ENCODE measurements at regions not wholly inside any gene's neighbourhood (a gene's known extent, or its start where the extent isn't known, plus 50 kb on each side); places are given as distances from the start of the nearest gene placed in this dataset.

DNA sequence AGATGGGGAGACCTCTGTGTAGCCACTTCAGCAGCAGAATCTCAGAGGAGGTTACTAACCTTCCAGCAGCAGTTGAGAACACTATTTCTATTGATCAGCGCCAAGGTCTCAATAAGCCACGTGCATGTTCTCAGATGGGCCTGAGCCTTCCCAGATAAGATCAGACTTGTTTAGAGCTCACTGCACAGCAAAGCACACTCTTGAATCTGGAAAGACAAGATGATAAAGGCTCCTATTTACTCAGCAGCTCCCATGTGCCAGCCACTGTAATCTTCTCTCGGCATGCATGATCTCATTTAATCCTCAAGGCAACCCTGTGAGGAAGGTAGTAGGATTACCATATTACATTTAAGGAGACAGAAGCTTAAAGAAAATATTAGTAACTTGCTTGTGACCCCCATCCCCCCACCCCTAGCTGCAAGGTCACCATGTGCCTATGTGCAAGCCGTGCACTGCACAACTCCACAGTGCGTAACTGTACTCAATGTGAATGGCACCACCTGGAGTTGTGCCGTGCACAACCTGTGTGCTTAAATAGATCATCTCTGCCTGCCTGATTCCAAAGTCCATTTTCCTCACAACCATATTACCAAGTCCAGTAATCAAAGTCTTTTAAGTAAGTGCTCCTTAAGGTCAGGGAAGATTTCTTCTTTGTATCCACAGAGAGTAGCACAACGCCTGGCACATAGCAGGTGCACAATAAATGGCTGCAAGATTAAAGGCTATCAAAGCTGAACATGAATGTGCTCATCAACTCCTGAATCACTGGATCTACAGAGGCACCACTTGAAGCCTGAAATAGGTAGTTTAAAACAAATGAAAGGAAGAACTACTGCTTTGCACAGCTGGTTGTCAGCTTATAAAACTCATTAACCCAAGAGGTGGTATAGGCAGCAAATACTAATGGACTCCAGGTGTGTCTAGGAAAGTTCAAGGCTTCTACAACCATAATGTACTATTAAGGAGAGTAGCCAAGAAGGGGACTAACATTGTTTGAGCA, 293.8 kb downstream of the BUD13 start:
- Mint-ChIP-seq H3K27ac (no peak overlapping the region), H3K4me1 (no peaks in the 10 kb centered on the region), H3K9me3 (no peaks in the 10 kb centered on the region), H3K4me3 (no peak overlapping the region), H3K27me3 (peaks cover 3% of the 10 kb centered on the region), H3K36me3 (ENCODE audit: low read depth) (no peaks in the 10 kb centered on the region)
- ChIA-PET POLR2A (no interaction called here), CTCF (no interaction called here)
- DNase-seq, result no peak

DNA sequence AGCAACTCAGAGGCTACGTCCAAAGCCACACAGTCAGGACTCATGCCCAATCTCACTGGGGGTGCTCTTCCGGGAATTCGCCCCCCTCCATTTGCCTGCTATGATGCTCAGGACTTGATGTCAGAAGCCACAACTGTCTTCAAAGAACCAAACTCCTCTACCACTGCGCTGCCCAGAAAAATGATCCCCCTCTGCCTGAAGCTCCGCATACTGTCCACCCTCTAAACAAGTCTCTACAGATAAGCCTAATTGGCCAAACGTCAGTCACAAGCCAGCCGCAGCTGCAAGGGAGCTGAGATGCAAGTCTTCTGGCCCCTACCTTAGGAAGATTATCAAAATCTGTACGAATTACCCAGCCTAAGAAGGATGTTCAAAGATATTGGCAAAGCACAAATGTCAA, 294.6 kb downstream of the BUD13 start:
- no peak overlapping the region for H3K27ac Mint-ChIP-seq
- no peaks in the 10 kb centered on the region for H3K36me3 Mint-ChIP-seq (ENCODE audit: low read depth)
- POLR2A ChIA-PET, result no interaction called here
- H3K9me3 Mint-ChIP-seq, result no peaks in the 10 kb centered on the region
- no peak overlapping the region for H3K4me3 Mint-ChIP-seq
- no peak for DNase-seq
- peaks cover 4% of the 10 kb centered on the region for H3K27me3 Mint-ChIP-seq
- CTCF ChIA-PET, result no interaction called here
- H3K4me1 Mint-ChIP-seq, result no peaks in the 10 kb centered on the region

DNA sequence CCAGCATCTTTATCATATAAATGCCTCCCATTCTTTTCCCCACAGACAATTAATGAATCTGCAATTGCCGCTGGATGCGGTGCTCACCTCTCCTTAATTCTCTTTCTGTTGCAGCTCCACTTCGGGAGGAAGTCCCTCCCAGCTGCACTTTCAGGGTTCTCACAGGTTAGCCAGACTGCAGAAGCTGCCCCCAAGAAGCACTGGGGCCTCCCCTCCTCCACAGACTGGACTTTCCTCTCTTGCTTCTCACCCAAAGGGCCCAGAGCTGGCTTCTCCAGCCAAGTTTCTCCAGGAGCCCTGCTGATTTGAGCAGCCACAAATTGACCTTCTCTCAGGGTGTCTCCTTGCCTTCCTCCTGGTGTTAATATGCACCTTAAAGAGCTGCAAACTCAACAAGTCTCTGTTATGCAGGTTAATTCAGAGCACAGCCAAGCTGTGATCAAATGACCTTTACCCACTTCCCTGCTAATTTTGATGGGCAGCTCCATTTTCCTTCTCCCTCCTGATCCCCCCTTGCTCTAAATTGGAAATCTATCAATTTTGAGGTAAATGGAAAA, 298.9 kb downstream of the BUD13 start:
- DNase-seq, result no peak
- peaks cover 9% of the 10 kb centered on the region for H3K27me3 Mint-ChIP-seq
- POLR2A ChIA-PET, result no interaction called here
- no peak overlapping the region for H3K27ac Mint-ChIP-seq
- no peaks in the 10 kb centered on the region for H3K36me3 Mint-ChIP-seq (ENCODE audit: low read depth)
- H3K9me3 Mint-ChIP-seq, result no peaks in the 10 kb centered on the region
- H3K4me3 Mint-ChIP-seq, result no peak overlapping the region
- CTCF ChIA-PET, result no interaction called here
- no peaks in the 10 kb centered on the region for H3K4me1 Mint-ChIP-seq

DNA sequence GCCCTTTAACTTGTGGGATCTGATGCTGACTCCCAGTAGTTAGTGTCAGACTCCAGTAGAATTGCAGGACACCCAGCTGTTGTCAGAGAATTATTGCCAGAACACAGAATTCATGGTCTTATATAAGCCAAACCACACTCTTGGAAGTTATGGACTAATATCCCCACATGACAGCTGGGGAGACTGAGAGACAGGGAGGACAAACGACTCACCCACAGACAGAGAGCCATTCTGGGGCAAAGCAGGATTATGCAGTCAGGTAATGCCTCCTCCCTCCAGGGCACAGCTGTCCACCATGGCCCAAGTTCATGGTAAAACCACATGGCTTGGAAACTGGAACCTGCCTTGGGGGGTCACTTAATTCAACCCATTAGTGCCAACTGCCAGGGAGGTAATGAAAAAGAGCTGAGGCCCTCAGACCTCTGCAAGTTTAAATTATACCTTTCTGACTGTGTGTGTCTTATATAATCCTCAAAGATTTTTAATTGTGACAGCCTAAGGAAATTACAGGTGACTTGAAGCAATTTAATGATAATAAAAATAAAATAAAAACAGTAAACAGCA, 299.5 kb downstream of the BUD13 start:
- CTCF ChIA-PET, result no interaction called here
- POLR2A ChIA-PET, result no interaction called here
- H3K4me3 Mint-ChIP-seq, result no peak overlapping the region

DNA sequence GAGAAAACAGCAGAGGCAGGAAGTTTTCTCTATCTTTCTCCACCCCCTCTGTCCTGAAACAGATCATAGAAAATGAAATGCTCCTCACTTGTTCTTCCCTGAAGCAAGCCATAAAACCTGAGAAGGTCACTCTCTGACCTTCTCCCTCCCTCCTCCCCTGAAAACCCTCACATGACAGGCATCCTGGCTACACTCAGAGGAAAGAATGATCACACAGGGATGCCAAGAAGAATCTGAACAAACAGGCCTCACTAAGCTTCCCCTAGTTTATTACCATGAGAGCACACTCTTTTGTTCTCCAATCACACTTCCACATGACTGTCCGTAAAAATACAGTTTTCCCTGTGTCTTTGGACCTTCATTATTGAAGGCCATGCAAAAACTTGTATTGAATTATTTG, 300.1 kb downstream of the BUD13 start:
- no peak for DNase-seq
- no peaks in the 10 kb centered on the region for H3K4me1 Mint-ChIP-seq
- H3K9me3 Mint-ChIP-seq, result no peaks in the 10 kb centered on the region
- CTCF ChIA-PET, result no interaction called here
- POLR2A ChIA-PET, result no interaction called here
- no peak overlapping the region for H3K4me3 Mint-ChIP-seq
- H3K27ac Mint-ChIP-seq, result no peak overlapping the region
- H3K27me3 Mint-ChIP-seq, result peaks cover 9% of the 10 kb centered on the region
- no peaks in the 10 kb centered on the region for H3K36me3 Mint-ChIP-seq (ENCODE audit: low read depth)

More for the DNA sequence above, 299.5 kb downstream of the BUD13 start:
- Mint-ChIP-seq H3K27me3 (peaks cover 9% of the 10 kb centered on the region), H3K4me1 (no peaks in the 10 kb centered on the region), H3K27ac (no peak overlapping the region), H3K36me3 (ENCODE audit: low read depth) (no peaks in the 10 kb centered on the region), H3K9me3 (no peaks in the 10 kb centered on the region)
- no peak for DNase-seq

DNA sequence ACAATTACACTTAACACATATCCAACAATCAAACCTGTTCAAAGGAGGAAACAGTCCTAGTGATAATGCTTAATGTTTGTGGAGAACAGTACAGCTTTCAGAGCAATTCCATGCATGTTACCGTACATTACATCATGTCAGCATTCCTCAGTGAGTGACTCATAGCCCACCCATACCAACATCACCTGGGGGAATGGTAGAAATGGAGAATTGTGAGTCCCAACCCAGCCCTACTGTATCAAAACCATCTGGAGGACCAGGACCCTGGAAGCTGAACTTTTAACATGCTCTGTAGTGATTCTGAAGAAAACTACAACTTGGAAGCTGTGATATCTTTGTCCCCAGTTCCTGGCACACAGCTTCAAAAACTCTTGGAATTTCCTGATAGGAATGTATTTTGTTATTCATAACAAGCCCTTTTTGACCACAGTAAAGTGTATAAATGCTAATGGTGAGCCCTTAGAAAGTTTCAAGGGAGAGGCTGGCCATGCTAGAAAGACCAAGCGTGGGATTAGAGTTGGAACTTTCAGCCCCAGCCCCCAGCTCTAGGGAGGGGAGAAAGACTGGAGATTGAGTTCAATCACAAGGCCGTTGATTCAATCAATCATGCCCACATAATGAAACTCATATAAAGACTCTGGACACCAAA, 301.1 kb downstream of the BUD13 start:
- Mint-ChIP-seq H3K9me3 (no peaks in the 10 kb centered on the region), H3K36me3 (ENCODE audit: low read depth) (no peaks in the 10 kb centered on the region), H3K4me1 (no peaks in the 10 kb centered on the region), H3K27ac (no peak overlapping the region), H3K27me3 (peaks cover 9% of the 10 kb centered on the region), H3K4me3 (no peak overlapping the region)
- CTCF ChIA-PET, result no interaction called here
- no peak for DNase-seq
- POLR2A ChIA-PET, result no interaction called here

DNA sequence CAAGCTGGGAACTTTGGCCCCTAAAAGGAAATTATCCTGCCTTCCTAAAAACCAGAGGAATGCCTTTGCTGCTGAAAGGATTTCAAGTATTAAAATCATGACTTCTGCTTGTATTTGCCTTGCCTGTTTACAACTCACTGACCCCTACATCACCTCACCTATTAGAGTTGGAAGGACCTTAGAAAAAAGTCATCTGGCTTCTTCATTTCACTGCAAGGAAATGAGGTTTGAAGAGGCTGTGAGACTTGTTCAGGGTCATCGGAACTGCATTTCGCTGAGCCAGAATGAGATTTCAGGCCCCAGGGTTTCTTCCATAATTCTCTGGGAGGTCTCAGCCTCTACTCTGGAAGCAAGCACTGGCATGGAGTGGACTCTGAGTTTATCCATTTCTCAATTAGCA, 304.1 kb downstream of the BUD13 start:
- peaks cover 10% of the 10 kb centered on the region for H3K27me3 Mint-ChIP-seq
- H3K4me1 Mint-ChIP-seq, result no peaks in the 10 kb centered on the region
- no peaks in the 10 kb centered on the region for H3K36me3 Mint-ChIP-seq (ENCODE audit: low read depth)
- H3K4me3 Mint-ChIP-seq, result no peak overlapping the region
- no peaks in the 10 kb centered on the region for H3K9me3 Mint-ChIP-seq
- ChIA-PET CTCF (no interaction called here), POLR2A (no interaction called here)
- H3K27ac Mint-ChIP-seq, result no peak overlapping the region
- DNase-seq, result no peak

DNA sequence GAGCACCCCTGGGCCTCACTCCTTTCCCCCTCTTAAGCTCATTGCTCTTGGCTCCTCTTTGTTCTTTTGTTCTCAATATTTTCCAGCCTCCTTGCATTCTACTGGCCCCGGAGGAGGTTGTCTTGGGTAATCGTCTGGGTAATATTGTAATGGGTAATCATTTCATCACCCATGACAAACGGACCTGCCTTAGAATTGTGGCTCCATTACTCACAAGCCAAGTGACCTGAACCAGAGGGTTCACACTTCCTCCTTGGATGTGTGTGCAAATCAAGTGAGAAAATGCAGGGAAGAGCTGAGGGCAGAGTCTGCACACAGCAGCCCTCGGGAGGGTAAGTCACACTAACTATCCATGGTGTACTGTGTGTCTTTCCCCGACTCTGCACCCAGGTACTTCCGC, 305.0 kb downstream of the BUD13 start:
- ChIA-PET POLR2A (no interaction called here), CTCF (no interaction called here)
- Mint-ChIP-seq H3K4me1 (no peaks in the 10 kb centered on the region), H3K9me3 (no peaks in the 10 kb centered on the region), H3K36me3 (ENCODE audit: low read depth) (no peaks in the 10 kb centered on the region), H3K4me3 (no peak overlapping the region), H3K27ac (no peak overlapping the region), H3K27me3 (peaks cover 10% of the 10 kb centered on the region)
- DNase-seq, result no peak

DNA sequence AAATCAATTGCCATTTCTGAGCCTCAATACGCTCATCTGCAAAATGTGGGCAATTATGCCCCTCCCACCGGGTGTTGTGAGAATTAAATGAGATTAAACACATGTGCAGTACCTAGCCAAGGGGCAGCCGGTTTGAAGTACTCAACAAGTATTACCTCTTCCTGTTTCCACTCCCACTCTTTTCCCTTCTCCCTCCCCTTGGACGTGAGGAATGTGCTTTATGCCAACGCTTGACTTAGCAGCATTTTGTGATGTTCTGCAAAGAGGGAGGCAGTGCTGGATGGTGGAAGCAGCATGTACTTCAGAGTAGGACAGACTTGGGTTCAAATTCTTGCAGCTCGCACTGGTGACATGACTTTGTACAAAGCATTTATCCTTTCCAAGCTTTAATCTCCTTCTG, 306.0 kb downstream of the BUD13 start:
- Mint-ChIP-seq H3K4me1 (no peaks in the 10 kb centered on the region), H3K4me3 (no peak overlapping the region), H3K27ac (no peak overlapping the region), H3K27me3 (peaks cover 4% of the 10 kb centered on the region), H3K9me3 (no peaks in the 10 kb centered on the region), H3K36me3 (ENCODE audit: low read depth) (no peaks in the 10 kb centered on the region)
- no peak for DNase-seq
- POLR2A ChIA-PET, result no interaction called here
- CTCF ChIA-PET, result no interaction called here

DNA sequence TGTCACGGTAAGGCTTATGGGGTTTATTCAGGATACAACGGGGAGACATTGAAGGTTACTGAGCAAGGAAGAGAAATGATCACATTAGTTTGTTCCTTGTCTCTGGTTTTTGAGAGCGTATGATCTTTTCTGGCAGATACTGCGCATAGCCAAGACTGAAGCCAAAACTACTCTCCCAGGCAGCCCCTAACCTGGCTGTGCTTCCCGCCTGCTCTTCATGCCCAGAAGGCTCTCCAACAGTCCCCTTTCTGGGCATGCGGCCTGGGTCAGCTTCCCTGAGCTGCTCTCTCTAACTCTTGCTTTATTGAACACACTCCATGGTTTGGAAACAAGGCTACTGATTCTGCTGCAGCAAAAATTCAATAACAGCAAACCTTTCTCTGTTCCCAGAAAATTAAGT, 306.6 kb downstream of the BUD13 start:
- Mint-ChIP-seq H3K4me1 (no peaks in the 10 kb centered on the region), H3K27me3 (peaks cover 4% of the 10 kb centered on the region), H3K27ac (no peak overlapping the region), H3K36me3 (ENCODE audit: low read depth) (no peaks in the 10 kb centered on the region), H3K9me3 (no peaks in the 10 kb centered on the region), H3K4me3 (no peak overlapping the region)
- no peak for DNase-seq
- ChIA-PET CTCF (no interaction called here), POLR2A (no interaction called here)

DNA sequence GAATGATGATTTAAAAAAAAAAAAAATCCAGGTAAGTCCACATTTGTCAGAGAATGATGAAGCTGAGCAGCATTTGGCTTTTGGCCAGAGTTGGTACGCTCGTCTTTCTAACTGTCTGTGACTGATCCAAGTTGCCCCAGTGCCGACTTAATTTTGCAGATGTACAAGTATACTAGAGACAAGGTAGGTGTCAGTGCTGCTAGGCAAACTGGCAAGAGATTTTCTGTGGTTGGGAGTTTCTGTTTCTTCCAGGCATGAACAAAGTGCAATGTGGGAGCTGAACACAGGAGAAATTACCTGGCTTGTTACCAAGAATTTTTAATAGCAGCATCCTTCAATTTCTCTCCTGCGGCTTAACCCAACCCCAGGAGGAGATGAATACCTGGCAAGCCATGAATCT, 307.7 kb downstream of the BUD13 start:
- Mint-ChIP-seq H3K4me1 (no peaks in the 10 kb centered on the region), H3K27ac (no peak overlapping the region), H3K9me3 (no peaks in the 10 kb centered on the region), H3K4me3 (no peak overlapping the region), H3K36me3 (ENCODE audit: low read depth) (no peaks in the 10 kb centered on the region), H3K27me3 (peaks cover 4% of the 10 kb centered on the region)
- POLR2A ChIA-PET, result no interaction called here
- CTCF ChIA-PET, result interaction anchor here (1.9 kb wide), 1 partner anchor 10 kb away, joined by 4 read pairs; no protein-coding TSS in a partner anchor
- no peak for DNase-seq

DNA sequence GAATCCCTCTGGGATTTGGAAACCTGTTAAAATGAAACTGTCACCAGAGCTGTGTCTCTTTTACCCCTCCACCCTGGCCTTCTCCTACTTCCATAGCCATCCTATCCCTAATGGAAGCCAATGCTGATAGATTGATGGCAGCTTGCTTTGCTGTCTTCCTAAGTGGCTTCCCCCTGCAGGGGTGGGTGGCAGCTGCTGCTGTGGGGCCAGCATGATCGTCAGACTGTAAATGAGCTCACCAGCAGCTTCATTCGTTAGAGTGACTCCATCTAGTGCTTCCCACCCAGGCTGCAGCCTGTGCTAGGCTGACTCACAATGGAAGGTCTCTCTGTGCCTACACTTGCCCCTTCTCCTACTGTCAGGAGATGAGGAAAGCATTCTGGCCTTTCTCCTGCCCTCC, 311.0 kb downstream of the BUD13 start:
- Mint-ChIP-seq H3K4me1 (no peaks in the 10 kb centered on the region), H3K4me3 (no peak overlapping the region), H3K27me3 (peaks cover 14% of the 10 kb centered on the region), H3K27ac (no peak overlapping the region), H3K36me3 (ENCODE audit: low read depth) (no peaks in the 10 kb centered on the region), H3K9me3 (no peaks in the 10 kb centered on the region)
- ChIA-PET CTCF (interaction anchor here (0.6 kb wide), 1 partner anchor 222 kb away, joined by 3 read pairs; no protein-coding TSS in a partner anchor), POLR2A (no interaction called here)
- DNase-seq, result no peak

DNA sequence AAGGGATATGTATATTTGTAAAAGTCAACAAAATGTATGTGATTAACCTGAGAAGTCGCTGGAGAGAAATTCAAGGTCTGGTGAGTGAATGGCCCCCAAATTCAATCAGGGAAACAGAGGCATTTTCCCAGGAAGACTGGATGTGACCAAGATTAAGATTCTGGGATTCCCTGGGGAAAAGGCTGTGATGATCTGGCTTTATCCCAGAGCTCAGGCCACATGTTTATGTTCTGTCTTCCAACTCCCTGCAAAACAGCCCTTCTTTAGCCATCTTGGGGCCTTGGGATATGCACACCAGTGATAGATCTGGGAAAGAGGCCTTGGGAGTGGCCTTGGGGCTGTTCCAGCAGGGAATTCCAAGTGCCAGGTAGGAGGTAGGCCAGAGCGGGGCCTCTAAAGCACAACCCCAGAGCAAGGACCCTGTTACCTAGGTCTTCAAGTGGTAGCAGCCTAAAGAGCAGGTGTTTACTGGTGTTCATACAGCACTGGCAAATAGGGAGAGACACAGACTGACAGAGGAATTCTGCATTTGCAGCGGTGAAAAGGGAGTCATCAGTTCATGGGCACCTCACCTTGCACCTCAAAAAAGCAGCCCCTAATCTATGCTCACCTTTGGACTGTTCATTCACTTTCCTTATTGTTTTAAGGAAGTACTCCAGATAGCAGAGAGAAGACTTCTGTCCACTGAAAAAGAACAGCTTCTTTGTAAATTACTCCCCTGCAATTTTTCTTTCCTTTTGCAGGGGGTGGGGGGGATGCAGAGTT, 312.4 kb downstream of the BUD13 start:
- no peak overlapping the region for H3K27ac Mint-ChIP-seq

More for the DNA sequence above, 312.4 kb downstream of the BUD13 start:
- POLR2A ChIA-PET, result no interaction called here
- no peaks in the 10 kb centered on the region for H3K4me1 Mint-ChIP-seq
- CTCF ChIA-PET, result no interaction called here
- peaks cover 9% of the 10 kb centered on the region for H3K27me3 Mint-ChIP-seq
- DNase-seq, result no peak
- no peaks in the 10 kb centered on the region for H3K36me3 Mint-ChIP-seq (ENCODE audit: low read depth)
- H3K9me3 Mint-ChIP-seq, result no peaks in the 10 kb centered on the region
- no peak overlapping the region for H3K4me3 Mint-ChIP-seq

All from activated CD4-positive, alpha-beta T cell treated with anti-CD3 and anti-CD28 coated beads, Interleukin-2, amount 10 ng/mL, durations not matched to agents 7 days and 5 days (primary cell).